Gastrocnemius medialis (tissue), 4 donors: ENCODE measurements at regions not wholly inside any gene's neighbourhood (a gene's known extent, or its start where the extent isn't known, plus 50 kb on each side); places are given as distances from the start of the nearest gene placed in this dataset.

ENCODE experiments used
- POLR2A ChIP-seq, 2 donors: fragments of 450-650 bp; IDR thresholded peaks; one replicate each; pipeline ENCODE4 v1.6.1; 2017; ENCODE audit warnings: antibody characterized with exemption in 2 of 2, mild to moderate bottlenecking in 2 of 2, moderate library complexity in 2 of 2
- TF ChIP-seq, protein P1 (sequence below), 5 experiments: fragments of 450-650 bp in 3 of 5; fragments of 200-600 bp in 2 of 5; sonication (generic) in 2 of 5; IDR thresholded peaks in 4 of 5; conservative IDR thresholded peaks in 1 of 5; 1 replicate in 4 of 5; 2 replicates in 1 of 5; pipeline ENCODE4 v1.5.1; 2016 to 2019; ENCODE audit warnings: antibody characterized with exemption in 5 of 5, mild to moderate bottlenecking in 3 of 5, moderate library complexity in 3 of 5

DNA sequence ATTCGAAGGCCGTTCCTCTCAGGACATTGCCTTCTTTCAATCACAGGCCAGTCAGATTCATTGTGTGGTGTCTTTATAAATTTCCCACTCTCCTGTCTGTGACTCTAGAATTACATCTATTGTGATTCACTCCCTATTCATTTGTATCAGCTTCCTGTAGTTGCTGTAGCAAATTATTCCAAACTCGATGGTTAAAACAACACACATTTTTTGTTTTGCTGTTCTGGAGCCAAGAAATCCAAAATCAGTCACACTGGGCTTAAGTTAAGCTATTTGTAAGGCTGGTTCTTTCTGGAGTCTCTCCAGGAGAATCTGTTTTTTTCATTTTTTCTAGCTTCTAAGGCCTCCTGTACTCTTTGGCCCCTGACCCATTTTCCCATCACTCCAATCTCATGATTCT lies 1487.0 kb upstream of the SLC10A2 start:
- TF ChIP-seq, protein P1, sequence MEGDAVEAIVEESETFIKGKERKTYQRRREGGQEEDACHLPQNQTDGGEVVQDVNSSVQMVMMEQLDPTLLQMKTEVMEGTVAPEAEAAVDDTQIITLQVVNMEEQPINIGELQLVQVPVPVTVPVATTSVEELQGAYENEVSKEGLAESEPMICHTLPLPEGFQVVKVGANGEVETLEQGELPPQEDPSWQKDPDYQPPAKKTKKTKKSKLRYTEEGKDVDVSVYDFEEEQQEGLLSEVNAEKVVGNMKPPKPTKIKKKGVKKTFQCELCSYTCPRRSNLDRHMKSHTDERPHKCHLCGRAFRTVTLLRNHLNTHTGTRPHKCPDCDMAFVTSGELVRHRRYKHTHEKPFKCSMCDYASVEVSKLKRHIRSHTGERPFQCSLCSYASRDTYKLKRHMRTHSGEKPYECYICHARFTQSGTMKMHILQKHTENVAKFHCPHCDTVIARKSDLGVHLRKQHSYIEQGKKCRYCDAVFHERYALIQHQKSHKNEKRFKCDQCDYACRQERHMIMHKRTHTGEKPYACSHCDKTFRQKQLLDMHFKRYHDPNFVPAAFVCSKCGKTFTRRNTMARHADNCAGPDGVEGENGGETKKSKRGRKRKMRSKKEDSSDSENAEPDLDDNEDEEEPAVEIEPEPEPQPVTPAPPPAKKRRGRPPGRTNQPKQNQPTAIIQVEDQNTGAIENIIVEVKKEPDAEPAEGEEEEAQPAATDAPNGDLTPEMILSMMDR (IDR thresholded peaks at IDR 0.05 in 4 of 5, conservative IDR thresholded peaks at IDR 0.05 in 1 of 5): no peak
- TF ChIP-seq POLR2A (IDR thresholded peaks at IDR 0.05): no peak
